H1 (cell line): ENCODE measurements at regions not wholly inside any gene's neighbourhood (a gene's known extent, or its start where the extent isn't known, plus 50 kb on each side); places are given as distances from the start of the nearest gene placed in this dataset.

ENCODE experiments used
- CTCF ChIA-PET: fragments of 300-600 bp; sonication (Branson Sonifier 250); formaldehyde crosslinking; loops from one replicate; lab custom pipeline; 2021; ENCODE audit not compliant: partially characterized antibody; lab: Charles Lee
- POLR2A ChIA-PET: fragments of 300-600 bp; sonication (Branson Sonifier 250); formaldehyde crosslinking; loops from one replicate; lab custom pipeline; 2021; ENCODE audit warnings: inconsistent platforms; ENCODE audit not compliant: partially characterized antibody; lab: Charles Lee
- DNase-seq, 2 experiments: peaks; one replicate each; pipeline versions ENCODE4 v3.0.0 to v3.0.0-alpha.2; 2010 to 2022; ENCODE audit warnings: low spot score in 2 of 2, low read depth in 1 of 2, mixed read lengths in 1 of 2
- FAIRE-seq: peaks from 2 replicates; lab custom pipeline; 2011; peaks lifted over from hg19 to GRCh38; lab: Jason Lieb, UNC
- H2AFZ ChIP-seq: 2 replicates; pipeline ENCODE4 v1.8.1; 2012; ENCODE audit warnings: low read length, inconsistent platforms
- H2AK5ac ChIP-seq: 2 replicates; pipeline ENCODE4 v1.6.1; 2013; ENCODE audit warnings: low read depth, low read length
- H2BK120ac ChIP-seq: replicated peaks from 2 replicates; pipeline ENCODE3; 2013; ENCODE audit warnings: low read depth, low read length, inconsistent platforms
- H2BK12ac ChIP-seq: 2 replicates; pipeline ENCODE4 v1.6.1; 2013; ENCODE audit warnings: low read depth, low read length
- H2BK15ac ChIP-seq: 2 replicates; pipeline ENCODE4 v1.6.1; 2013; ENCODE audit warnings: low read length
- H2BK20ac ChIP-seq: 2 replicates; pipeline ENCODE4 v1.6.1; 2013; ENCODE audit warnings: low read length
- H2BK5ac ChIP-seq: 2 replicates; pipeline ENCODE4 v1.6.1; 2013; ENCODE audit warnings: low read depth, low read length
- H3K14ac ChIP-seq: 2 replicates; pipeline ENCODE4 v1.6.1; 2013; ENCODE audit warnings: inconsistent platforms; ENCODE audit not compliant: insufficient read length
- H3K18ac ChIP-seq: 2 replicates; pipeline ENCODE4 v1.6.1; 2013; ENCODE audit warnings: low read length; ENCODE audit errors: extremely low read depth
- H3K23ac ChIP-seq: 2 replicates; pipeline ENCODE4 v1.6.1; 2013; ENCODE audit warnings: inconsistent platforms; ENCODE audit not compliant: insufficient read length
- H3K23me2 ChIP-seq: 2 replicates; pipeline ENCODE4 v1.6.1; 2013; ENCODE audit warnings: low read depth, low read length
- H3K27ac ChIP-seq: 2 replicates; pipeline ENCODE4 v1.6.1; 2011; ENCODE audit warnings: low read depth, low read length, inconsistent platforms
- H3K27me3 ChIP-seq, 4 experiments: replicated peaks in 1 of 4; 1 replicate in 1 of 4; 2 replicates in 3 of 4; pipeline versions ENCODE4 v1.6.1 to v1.8.1; 2011 to 2013; ENCODE audit warnings: low read length in 3 of 4, mild to moderate bottlenecking in 3 of 4, inconsistent platforms in 2 of 4, mixed read lengths in 2 of 4, moderate library complexity in 1 of 4; ENCODE audit not compliant: control insufficient read depth in 3 of 4, insufficient read depth in 3 of 4; ENCODE audit errors: extremely low read depth in 1 of 4
- H3K36me3 ChIP-seq, 4 experiments: 2 replicates each; pipeline versions ENCODE4 v1.6.1 to v1.8.1; 2011 to 2013; ENCODE audit warnings: mild to moderate bottlenecking in 4 of 4, low read length in 3 of 4, moderate library complexity in 2 of 4, control low read depth in 1 of 4, inconsistent platforms in 1 of 4; ENCODE audit not compliant: insufficient read depth in 4 of 4, control insufficient read depth in 2 of 4
- H3K4ac ChIP-seq: replicated peaks from 2 replicates; pipeline ENCODE3; 2013; ENCODE audit warnings: low read length, low read depth, mixed read lengths, inconsistent platforms; ENCODE audit not compliant: insufficient read length
- H3K4me1 ChIP-seq, 4 experiments: replicated peaks in 1 of 4; 1 replicate in 1 of 4; 2 replicates in 3 of 4; pipeline versions ENCODE4 v1.6.1 to v1.8.1; 2011 to 2013; ENCODE audit warnings: low read length in 3 of 4, inconsistent platforms in 2 of 4, mixed read lengths in 1 of 4; ENCODE audit not compliant: insufficient read depth in 4 of 4, control insufficient read depth in 3 of 4
- H3K4me2 ChIP-seq, 2 experiments: 2 replicates each; pipeline versions ENCODE4 v1.6.1 to v1.8.1; 2011 to 2013; ENCODE audit warnings: low read depth in 2 of 2, low read length in 2 of 2, control low read depth in 1 of 2, inconsistent platforms in 1 of 2, mild to moderate bottlenecking in 1 of 2; ENCODE audit not compliant: insufficient read depth in 1 of 2
- H3K4me3 ChIP-seq, 4 experiments: fragments of 200-600, 300-600 bp in 1 of 4; sonication (generic), shearing (Covaris generic), sonication (Bioruptor Twin) in 1 of 4; 2 replicates each; pipeline versions ENCODE4 v1.5.1 to v1.8.1; 2011 to 2016; ENCODE audit warnings: low read length in 4 of 4, low read depth in 3 of 4, control low read depth in 2 of 4, inconsistent platforms in 2 of 4, mild to moderate bottlenecking in 2 of 4, mixed read lengths in 1 of 4, moderate library complexity in 1 of 4; ENCODE audit not compliant: insufficient read depth in 2 of 4; ENCODE audit errors: extremely low read depth in 1 of 4
- H3K56ac ChIP-seq: replicated peaks from 2 replicates; pipeline ENCODE3; 2013; ENCODE audit warnings: low read depth, mild to moderate bottlenecking, mixed read lengths, low read length, inconsistent platforms; ENCODE audit not compliant: insufficient read length
- H3K79me1 ChIP-seq: 2 replicates; pipeline ENCODE4 v1.6.1; 2013; ENCODE audit warnings: low read depth, low read length, control low read depth
- H3K79me2 ChIP-seq, 2 experiments: 2 replicates each; pipeline versions ENCODE4 v1.6.1 to v1.8.1; 2012 to 2013; ENCODE audit warnings: low read length in 2 of 2, mild to moderate bottlenecking in 2 of 2, inconsistent platforms in 1 of 2; ENCODE audit not compliant: insufficient read depth in 2 of 2, control insufficient read depth in 1 of 2
- H3K9ac ChIP-seq, 4 experiments: replicated peaks in 1 of 4; 1 replicate in 1 of 4; 2 replicates in 3 of 4; pipeline versions ENCODE4 v1.6.1 to v1.8.1; 2011 to 2013; ENCODE audit warnings: low read depth in 3 of 4, low read length in 3 of 4, control low read depth in 2 of 4, mild to moderate bottlenecking in 2 of 4, moderate library complexity in 2 of 4, inconsistent platforms in 1 of 4; ENCODE audit errors: extremely low read depth in 1 of 4
- H3K9me3 ChIP-seq, 2 experiments: 2 replicates each; pipeline versions ENCODE4 v1.6.1 to v1.8.1; 2012 to 2013; ENCODE audit warnings: mild to moderate bottlenecking in 2 of 2, moderate library complexity in 2 of 2, control low read depth in 1 of 2, inconsistent platforms in 1 of 2, low read depth in 1 of 2, low read length in 1 of 2, mixed read lengths in 1 of 2; ENCODE audit not compliant: insufficient read depth in 2 of 2
- H4K20me1 ChIP-seq, 2 experiments: replicated peaks in 1 of 2; 2 replicates each; pipeline versions ENCODE3 to v1.8.1; 2011 to 2013; ENCODE audit warnings: inconsistent platforms in 2 of 2, low read length in 2 of 2, mild to moderate bottlenecking in 1 of 2; ENCODE audit not compliant: insufficient read depth in 2 of 2, control insufficient read depth in 1 of 2
- H4K5ac ChIP-seq: 2 replicates; pipeline ENCODE4 v1.6.1; 2013; ENCODE audit warnings: low read length, low read depth, mixed read lengths, inconsistent platforms; ENCODE audit not compliant: insufficient read length
- H4K8ac ChIP-seq: 2 replicates; pipeline ENCODE4 v1.8.0; 2013; ENCODE audit warnings: mild to moderate bottlenecking, moderate library complexity, low read length, inconsistent platforms; ENCODE audit not compliant: insufficient read depth; ENCODE audit errors: extremely low read depth
- H4K91ac ChIP-seq: replicated peaks from 2 replicates; pipeline ENCODE3; 2013; ENCODE audit warnings: low read length, mixed read lengths, inconsistent platforms; ENCODE audit not compliant: insufficient read length
- BRCA1 ChIP-seq: IDR thresholded peaks from 2 replicates; pipeline ENCODE4 v1.6.1; 2012; ENCODE audit warnings: low read depth, low read length, improper control_type of control experiment
- CHD2 ChIP-seq: IDR thresholded peaks from 2 replicates; pipeline ENCODE4 v1.6.1; 2012; ENCODE audit warnings: low read length, improper control_type of control experiment
- GABPA ChIP-seq: IDR thresholded peaks from 2 replicates; pipeline ENCODE4 v1.6.1; 2011; ENCODE audit warnings: mild to moderate bottlenecking, low read length, moderate library complexity, borderline replicate concordance; ENCODE audit not compliant: insufficient read depth
- GTF2F1 ChIP-seq: IDR thresholded peaks from 2 replicates; pipeline ENCODE4 v1.6.1; 2012; ENCODE audit warnings: low read depth, low read length, improper control_type of control experiment, borderline replicate concordance
- JUND ChIP-seq: IDR thresholded peaks from 2 replicates; pipeline ENCODE4 v1.6.1; 2011; ENCODE audit warnings: mild to moderate bottlenecking, improper control_type of control experiment, low read length
- NANOG ChIP-seq: IDR thresholded peaks from 2 replicates; pipeline ENCODE4 v1.6.1; 2011; ENCODE audit warnings: low read length, low read depth, mild to moderate bottlenecking, inconsistent platforms; ENCODE audit not compliant: insufficient read depth, poor library complexity, severe bottlenecking
- POLR2A ChIP-seq, 2 experiments: IDR thresholded peaks; 1 replicate in 1 of 2; 2 replicates in 1 of 2; pipeline ENCODE4 v1.6.1; 2011; ENCODE audit warnings: low read depth in 2 of 2, low read length in 2 of 2, mild to moderate bottlenecking in 2 of 2; ENCODE audit errors: control extremely low read depth in 1 of 2
- POLR2AphosphoS5 ChIP-seq: IDR thresholded peaks from 2 replicates; pipeline ENCODE4 v1.6.1; 2011; ENCODE audit warnings: low read depth, low read length
- SP2 ChIP-seq: IDR thresholded peaks from 2 replicates; pipeline ENCODE4 v1.6.1; 2012; ENCODE audit warnings: mild to moderate bottlenecking, low read length, inconsistent platforms
- SP4 ChIP-seq: IDR thresholded peaks from 2 replicates; pipeline ENCODE4 v1.6.1; 2012; ENCODE audit warnings: low read length, inconsistent platforms
- TCF12 ChIP-seq: IDR thresholded peaks from 2 replicates; pipeline ENCODE4 v1.6.1; 2011; ENCODE audit warnings: low read depth, mild to moderate bottlenecking, low read length
- USF2 ChIP-seq: IDR thresholded peaks from 2 replicates; pipeline ENCODE4 v1.6.1; 2011; ENCODE audit warnings: low read length, improper control_type of control experiment
- ZNF274 ChIP-seq: IDR thresholded peaks from 2 replicates; pipeline ENCODE4 v1.7.0; 2012; ENCODE audit warnings: low read length, borderline replicate concordance; ENCODE audit errors: extremely low read depth
- WGBS, 2 experiments: shearing (Covaris generic) in 1 of 2; methylation state at CpG; one replicate each; pipeline versions ENCODE4 v1.1.6 to v1.1.7; 2013 to 2015; ENCODE audit warnings: low lambda C conversion rate in 2 of 2, mixed read lengths in 2 of 2, inconsistent platforms in 1 of 2, low coverage in 1 of 2, missing lambda C conversion rate in 1 of 2; ENCODE audit not compliant: insufficient replicate concordance in 2 of 2, insufficient coverage in 1 of 2, insufficient read length in 1 of 2; ENCODE audit errors: extremely low coverage in 1 of 2, missing lambda C conversion rate in 1 of 2; 5-methylcytosine and 5-hydroxymethylcytosine counted together

DNA sequence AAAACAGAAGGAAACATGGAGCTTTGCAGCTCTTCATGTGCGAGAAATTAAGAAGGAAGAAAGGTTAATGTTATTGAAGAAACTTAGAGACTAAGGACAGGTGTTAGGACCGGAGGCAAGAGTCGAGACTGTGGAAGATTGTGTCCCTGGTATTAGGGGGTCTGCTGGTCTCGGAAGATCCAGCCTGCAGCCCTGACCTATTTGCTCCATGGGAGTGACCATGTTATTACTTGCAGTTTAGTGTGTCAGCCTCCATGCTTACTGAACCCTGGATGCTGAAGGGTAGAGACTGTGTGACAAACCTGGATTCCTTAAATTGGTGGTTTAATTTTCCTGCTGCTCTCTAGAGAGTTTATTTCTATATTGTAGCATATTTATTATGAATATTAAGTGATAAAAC, 580.6 kb downstream of the NOVA1 start:
- Histone ChIP-seq H2BK12ac (peak overlapping the region; percentile 84), H4K8ac (no peak overlapping the region), H3K79me1 (no peaks in the 10 kb centered on the region), H3K56ac (no peak overlapping the region), H2BK20ac (peak overlapping the region; percentile 76; the same call in 1 of the 2 replicates), H3K79me2 (no peaks in the 10 kb centered on the region), H3K4me1 (peaks cover 0 to 6% (median 3%) of the 10 kb centered on the region in 4 experiments; a peak in 2 of 7 replicates), H2BK15ac (no peak overlapping the region), H2AFZ (peak overlapping the region; percentile 35; the same call in 1 of the 2 replicates), H2BK120ac (peak overlapping the region; percentile 9), H3K36me3 (no peaks in the 10 kb centered on the region), H3K9ac (0 out of 7 replicates have a peak overlapping the region, but pooled peaks of 1 of the 4 experiments have one; percentile 27), H3K23me2 (no peaks in the 10 kb centered on the region), H3K4me2 (peak overlapping the region; percentile 30 to 48), H3K18ac (no peak overlapping the region), H4K5ac (no peak overlapping the region), H3K14ac (no peak overlapping the region), H3K9me3 (no peaks in the 10 kb centered on the region), H3K23ac (no peak overlapping the region), H3K27me3 (no peaks in the 10 kb centered on the region), H2AK5ac (no peak overlapping the region; the same call in 1 of the 2 replicates), H4K91ac (peak overlapping the region; percentile 52), H3K27ac (0 out of 2 replicates have a peak overlapping the region, but pooled peaks have one; percentile 33), H2BK5ac (peak overlapping the region; percentile 21; the same call in 1 of the 2 replicates), H4K20me1 (no peaks in the 10 kb centered on the region), H3K4ac (no peak overlapping the region), H3K4me3 (peak overlapping the region in 1 of 4 experiments; percentile 33; a peak in 1 of 8 replicates)
- TF ChIP-seq JUND (no peak), BRCA1 (no peak), TCF12 (no peak), NANOG (no peak), GABPA (no peak), SP4 (no peak), POLR2AphosphoS5 (no peak), POLR2A (IDR thresholded peaks at IDR 0.05; ENCODE audit: control extremely low read depth in 1 of 2, low read depth in 2 of 2, low read length in 2 of 2) (no peak), ZNF274 (no peak), GTF2F1 (no peak), CHD2 (no peak), SP2 (no peak), USF2 (no peak)
- no peak for DNase-seq
- POLR2A ChIA-PET: no interaction called here
- CTCF ChIA-PET: interaction anchor here (0.6 to 1.3 kb wide), 2 partner anchors 9 to 140 kb away, joined by 3 to 5 read pairs; no protein-coding TSS in a partner anchor
- WGBS, 2 experiments: 73% methylated on average over 4 of the region's 4 CpGs; no CpG with 5 or more reads in 1 of the 2 experiments
- FAIRE-seq: no peak
